Liver (tissue), 3 donors: ENCODE measurements at regions not wholly inside any gene's neighbourhood (a gene's known extent, or its start where the extent isn't known, plus 50 kb on each side); places are given as distances from the start of the nearest gene placed in this dataset.

Experiments
- GABPA ChIP-seq, 2 donors: IDR thresholded peaks in 1 of 2; conservative IDR thresholded peaks in 1 of 2; 2 replicates each; pipeline ENCODE4 v1.6.1; 2016; ENCODE audit warnings: antibody characterized with exemption in 2 of 2, mild to moderate bottlenecking in 1 of 2, moderate library complexity in 1 of 2
- HNF4A ChIP-seq, 2 donors: conservative IDR thresholded peaks; 2 replicates each; pipeline ENCODE4 v1.6.1; 2016; ENCODE audit warnings: antibody characterized with exemption in 2 of 2, mild to moderate bottlenecking in 2 of 2
- RXRA ChIP-seq, 2 donors: IDR thresholded peaks; 2 replicates each; pipeline ENCODE4 v1.6.1; 2017 to 2018; ENCODE audit warnings: antibody characterized with exemption in 2 of 2, mild to moderate bottlenecking in 1 of 2
- SP1 ChIP-seq: IDR thresholded peaks from 2 replicates; pipeline ENCODE4 v1.6.1; 2018; ENCODE audit warnings: antibody characterized with exemption, mild to moderate bottlenecking
- YY1 ChIP-seq: IDR thresholded peaks from 2 replicates; pipeline ENCODE4 v1.6.1; 2016; ENCODE audit warnings: antibody characterized with exemption, mild to moderate bottlenecking
- TF ChIP-seq, protein P1 (sequence below): IDR thresholded peaks from 2 replicates; pipeline ENCODE4 v1.6.1; 2016; ENCODE audit warnings: antibody characterized with exemption
- TF ChIP-seq, protein P2 (sequence below): IDR thresholded peaks from 2 replicates; pipeline ENCODE4 v1.6.1; 2016; ENCODE audit warnings: antibody characterized with exemption, mild to moderate bottlenecking
- TF ChIP-seq, protein P3 (sequence below): fragments of 150-350 bp; IDR thresholded peaks from 2 replicates; pipeline ENCODE4 v1.5.1; 2017; ENCODE audit warnings: improper control_type of control experiment, low read depth, low read length; ENCODE audit not compliant: missing input control
- donor health status: healthy.
- donor health status: healthy.

DNA sequence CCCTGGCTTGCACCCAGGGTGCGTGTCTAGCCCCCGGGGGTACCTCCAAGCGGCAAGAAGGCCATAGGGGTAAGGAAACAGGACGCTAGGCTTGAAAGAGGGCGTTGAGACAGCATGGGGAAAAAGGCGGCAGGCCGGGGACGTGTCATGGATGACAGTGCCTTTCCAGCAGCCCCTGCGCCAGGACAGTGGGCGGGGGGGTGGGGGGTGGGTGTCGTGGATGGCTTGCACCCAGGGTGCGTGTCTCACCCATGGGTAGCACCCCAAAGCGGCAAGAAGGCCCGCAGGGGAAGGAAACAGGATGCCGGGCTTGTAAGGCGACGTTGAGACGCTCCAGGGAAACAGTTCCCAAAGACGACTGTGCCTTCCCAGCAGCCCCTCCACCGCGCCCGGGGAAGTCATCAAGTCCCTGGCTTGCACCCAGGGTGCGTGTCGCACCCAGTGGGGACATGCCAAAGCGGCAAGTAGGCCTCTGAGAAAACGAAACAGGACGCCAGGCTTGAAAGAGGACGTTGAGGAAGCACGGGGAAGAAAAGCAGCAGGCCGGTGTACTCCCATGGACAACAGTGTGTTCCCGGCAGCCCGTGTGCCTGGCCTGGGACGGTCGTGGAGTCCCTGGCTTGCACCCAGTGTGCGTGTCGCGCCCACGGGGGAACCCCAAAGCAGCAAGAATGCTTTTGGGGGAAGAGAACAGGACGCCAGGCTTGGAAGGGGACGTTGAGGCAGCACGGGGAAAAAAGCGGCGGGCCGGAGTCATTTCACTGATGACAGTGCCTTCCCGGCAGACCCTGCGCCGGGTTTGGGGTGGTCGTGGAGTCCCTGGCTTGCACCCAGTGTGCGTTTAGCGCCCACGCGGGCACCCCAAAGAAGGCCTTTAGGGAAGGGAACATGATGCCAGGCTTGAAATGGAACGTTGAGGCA, 163.5 kb upstream of the ALG10B start:
- TF ChIP-seq, protein P1, sequence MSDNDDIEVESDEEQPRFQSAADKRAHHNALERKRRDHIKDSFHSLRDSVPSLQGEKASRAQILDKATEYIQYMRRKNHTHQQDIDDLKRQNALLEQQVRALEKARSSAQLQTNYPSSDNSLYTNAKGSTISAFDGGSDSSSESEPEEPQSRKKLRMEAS = no peak
- TF ChIP-seq, protein P2, sequence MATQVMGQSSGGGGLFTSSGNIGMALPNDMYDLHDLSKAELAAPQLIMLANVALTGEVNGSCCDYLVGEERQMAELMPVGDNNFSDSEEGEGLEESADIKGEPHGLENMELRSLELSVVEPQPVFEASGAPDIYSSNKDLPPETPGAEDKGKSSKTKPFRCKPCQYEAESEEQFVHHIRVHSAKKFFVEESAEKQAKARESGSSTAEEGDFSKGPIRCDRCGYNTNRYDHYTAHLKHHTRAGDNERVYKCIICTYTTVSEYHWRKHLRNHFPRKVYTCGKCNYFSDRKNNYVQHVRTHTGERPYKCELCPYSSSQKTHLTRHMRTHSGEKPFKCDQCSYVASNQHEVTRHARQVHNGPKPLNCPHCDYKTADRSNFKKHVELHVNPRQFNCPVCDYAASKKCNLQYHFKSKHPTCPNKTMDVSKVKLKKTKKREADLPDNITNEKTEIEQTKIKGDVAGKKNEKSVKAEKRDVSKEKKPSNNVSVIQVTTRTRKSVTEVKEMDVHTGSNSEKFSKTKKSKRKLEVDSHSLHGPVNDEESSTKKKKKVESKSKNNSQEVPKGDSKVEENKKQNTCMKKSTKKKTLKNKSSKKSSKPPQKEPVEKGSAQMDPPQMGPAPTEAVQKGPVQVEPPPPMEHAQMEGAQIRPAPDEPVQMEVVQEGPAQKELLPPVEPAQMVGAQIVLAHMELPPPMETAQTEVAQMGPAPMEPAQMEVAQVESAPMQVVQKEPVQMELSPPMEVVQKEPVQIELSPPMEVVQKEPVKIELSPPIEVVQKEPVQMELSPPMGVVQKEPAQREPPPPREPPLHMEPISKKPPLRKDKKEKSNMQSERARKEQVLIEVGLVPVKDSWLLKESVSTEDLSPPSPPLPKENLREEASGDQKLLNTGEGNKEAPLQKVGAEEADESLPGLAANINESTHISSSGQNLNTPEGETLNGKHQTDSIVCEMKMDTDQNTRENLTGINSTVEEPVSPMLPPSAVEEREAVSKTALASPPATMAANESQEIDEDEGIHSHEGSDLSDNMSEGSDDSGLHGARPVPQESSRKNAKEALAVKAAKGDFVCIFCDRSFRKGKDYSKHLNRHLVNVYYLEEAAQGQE = no peak
- TF ChIP-seq YY1 = no peak
- TF ChIP-seq, protein P3, sequence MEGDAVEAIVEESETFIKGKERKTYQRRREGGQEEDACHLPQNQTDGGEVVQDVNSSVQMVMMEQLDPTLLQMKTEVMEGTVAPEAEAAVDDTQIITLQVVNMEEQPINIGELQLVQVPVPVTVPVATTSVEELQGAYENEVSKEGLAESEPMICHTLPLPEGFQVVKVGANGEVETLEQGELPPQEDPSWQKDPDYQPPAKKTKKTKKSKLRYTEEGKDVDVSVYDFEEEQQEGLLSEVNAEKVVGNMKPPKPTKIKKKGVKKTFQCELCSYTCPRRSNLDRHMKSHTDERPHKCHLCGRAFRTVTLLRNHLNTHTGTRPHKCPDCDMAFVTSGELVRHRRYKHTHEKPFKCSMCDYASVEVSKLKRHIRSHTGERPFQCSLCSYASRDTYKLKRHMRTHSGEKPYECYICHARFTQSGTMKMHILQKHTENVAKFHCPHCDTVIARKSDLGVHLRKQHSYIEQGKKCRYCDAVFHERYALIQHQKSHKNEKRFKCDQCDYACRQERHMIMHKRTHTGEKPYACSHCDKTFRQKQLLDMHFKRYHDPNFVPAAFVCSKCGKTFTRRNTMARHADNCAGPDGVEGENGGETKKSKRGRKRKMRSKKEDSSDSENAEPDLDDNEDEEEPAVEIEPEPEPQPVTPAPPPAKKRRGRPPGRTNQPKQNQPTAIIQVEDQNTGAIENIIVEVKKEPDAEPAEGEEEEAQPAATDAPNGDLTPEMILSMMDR = no peak
- TF ChIP-seq SP1 = no peak
- TF ChIP-seq GABPA (IDR thresholded peaks at IDR 0.05 in 1 of 2, conservative IDR thresholded peaks at IDR 0.05 in 1 of 2) = no peak
- no peak for TF ChIP-seq HNF4A (conservative IDR thresholded peaks at IDR 0.05)
- TF ChIP-seq RXRA (IDR thresholded peaks at IDR 0.05) = no peak
